ENCODE measurements at regions not wholly inside any gene's neighbourhood (a gene's known extent, or its start where the extent isn't known, plus 50 kb on each side); places are given as distances from the start of the nearest gene placed in this dataset.

GRCh38 chr17:70655176-70655958 lies 486.0 kb downstream of the KCNJ2 start:
- CTCF ChIA-PET, result no interaction called here
- Mint-ChIP-seq H3K9me3 (no peaks in the 10 kb centered on the region), H3K4me1 (no peaks in the 10 kb centered on the region), H3K4me3 (no peak overlapping the region), H3K36me3 (no peaks in the 10 kb centered on the region), H3K27me3 (ENCODE audit: low read depth) (no peaks in the 10 kb centered on the region), H3K27ac (no peak overlapping the region)
- TF ChIP-seq E2F1 (CRISPR knock-in tag; IDR thresholded peaks at IDR 0.05) (no peak), GABPB1 (CRISPR knock-in tag; IDR thresholded peaks at IDR 0.05) (no peak), USF1 (CRISPR knock-in tag; IDR thresholded peaks at IDR 0.05) (no peak), SMAD4 (CRISPR knock-in tag; IDR thresholded peaks at IDR 0.05) (no peak), EMX1 (CRISPR knock-in tag; IDR thresholded peaks at IDR 0.05) (no peak), ETV6 (CRISPR knock-in tag; IDR thresholded peaks at IDR 0.05) (no peak), CDX4 (CRISPR knock-in tag; IDR thresholded peaks at IDR 0.05; ENCODE audit: borderline replicate concordance) (no peak), JAZF1 (CRISPR knock-in tag; IDR thresholded peaks at IDR 0.05) (no peak), ZSCAN18 (CRISPR knock-in tag; IDR thresholded peaks at IDR 0.05) (no peak), ZNF317 (CRISPR knock-in tag; IDR thresholded peaks at IDR 0.05; ENCODE audit: borderline replicate concordance, low read depth) (no peak)
- DNase-seq (ENCODE audit: low spot score) (no peak), ATAC-seq (no peak)
- POLR2A ChIA-PET, result no interaction called here

- Mint-ChIP-seq H3K4me1 (no peaks in the 10 kb centered on the region), H3K4me3 (no peak overlapping the region), H3K27me3 (ENCODE audit: low read depth) (no peaks in the 10 kb centered on the region), H3K27ac (no peak overlapping the region), H3K36me3 (no peaks in the 10 kb centered on the region), H3K9me3 (no peaks in the 10 kb centered on the region)
- POLR2A ChIA-PET, result no interaction called here
- TF ChIP-seq KAT7 (CRISPR knock-in tag; IDR thresholded peaks at IDR 0.05; ENCODE audit: borderline replicate concordance) (no peak), ZNF416 (CRISPR knock-in tag; IDR thresholded peaks at IDR 0.05) (no peak), E2F5 (CRISPR knock-in tag; IDR thresholded peaks at IDR 0.05) (no peak), NR3C1 (CRISPR knock-in tag; conservative IDR thresholded peaks at IDR 0.05; ENCODE audit: low read depth) (no peak), NFATC4 (CRISPR knock-in tag; IDR thresholded peaks at IDR 0.05) (no peak), TP53 (CRISPR knock-in tag; IDR thresholded peaks at IDR 0.05) (no peak), MAX (CRISPR knock-in tag; IDR thresholded peaks at IDR 0.05) (no peak), ZNF532 (CRISPR knock-in tag; IDR thresholded peaks at IDR 0.05; ENCODE audit: borderline replicate concordance) (no peak), STAT6 (CRISPR knock-in tag; conservative IDR thresholded peaks at IDR 0.05; ENCODE audit: low read depth) (no peak), FOXP1 (CRISPR knock-in tag; IDR thresholded peaks at IDR 0.05; ENCODE audit: borderline replicate concordance) (no peak), ZNF219 (CRISPR knock-in tag; IDR thresholded peaks at IDR 0.05; ENCODE audit: borderline replicate concordance) (no peak), FOXJ3 (CRISPR knock-in tag; IDR thresholded peaks at IDR 0.05; ENCODE audit: borderline replicate concordance) (no peak), TEAD4 (CRISPR knock-in tag; IDR thresholded peaks at IDR 0.05) (no peak), ZNF232 (CRISPR knock-in tag; IDR thresholded peaks at IDR 0.05) (no peak)
- CTCF ChIA-PET, result no interaction called here
- DNase-seq (ENCODE audit: low spot score) (no peak), ATAC-seq (no peak)
Measured at GRCh38 chr17:70658317-70658716, 489.0 kb downstream of the KCNJ2 start.
